Epithelial cell of esophagus (primary cell): ENCODE measurements at regions not wholly inside any gene's neighbourhood (a gene's known extent, or its start where the extent isn't known, plus 50 kb on each side); places are given as distances from the start of the nearest gene placed in this dataset.
"Not testable (repeated sequence)": the region's sequence is repeated elsewhere in the genome, so short reads cannot be mapped to it uniquely, and the experiment has no call there.

Experiments
- DNase-seq: peaks from one replicate; pipeline ENCODE4 v3.0.0; 2010; ENCODE audit warnings: low read depth
- H3K4me3 ChIP-seq: 2 replicates; pipeline ENCODE4 v1.5.1; 2011; ENCODE audit warnings: mild to moderate bottlenecking, low read length, control low read depth
- CTCF ChIP-seq: IDR thresholded peaks from 2 replicates; pipeline ENCODE4 v1.5.1; 2011; ENCODE audit warnings: low read depth, mild to moderate bottlenecking, low read length, control low read depth, inconsistent platforms; ENCODE audit not compliant: insufficient read depth; ENCODE audit errors: missing control alignments

GRCh38 chr4:86450861-86451260 lies 91.0 kb upstream of the MAPK10 start:
- H3K4me3 ChIP-seq: no peak overlapping the region
- no peak for TF ChIP-seq CTCF
- DNase-seq: no peak

GRCh38 chr4:86451560-86452330 lies 91.9 kb upstream of the MAPK10 start:
- DNase-seq: peak; percentile 82
- no peak overlapping the region for H3K4me3 ChIP-seq

GRCh38 chr4:86452422-86452891 lies 92.6 kb upstream of the MAPK10 start:
- H3K4me3 ChIP-seq: no peak overlapping the region
- DNase-seq: no peak

More at GRCh38 chr4:86451560-86452330, 91.9 kb upstream of the MAPK10 start:
- no peak for TF ChIP-seq CTCF

GRCh38 chr4:86452924-86453531 lies 93.2 kb upstream of the MAPK10 start:
- H3K4me3 ChIP-seq: no peak overlapping the region
- TF ChIP-seq CTCF: no peak
- peak; percentile 19 for DNase-seq

More at GRCh38 chr4:86452422-86452891, 92.6 kb upstream of the MAPK10 start:
- no peak for TF ChIP-seq CTCF

GRCh38 chr4:86453611-86454072 lies 93.8 kb upstream of the MAPK10 start:
- DNase-seq: peak; percentile 45
- H3K4me3 ChIP-seq: not testable (repeated sequence)

- no peak overlapping the region for H3K4me3 ChIP-seq
- TF ChIP-seq CTCF: no peak
- DNase-seq: no peak
These were observed 102.0 kb upstream of the MAPK10 start for GRCh38 chr4:86461849-86462248.

GRCh38 chr4:86472377-86473019 lies 112.6 kb upstream of the MAPK10 start:
- H3K4me3 ChIP-seq: no peak overlapping the region
- no peak for TF ChIP-seq CTCF
- no peak for DNase-seq

GRCh38 chr4:86478151-86478550 lies 116.0 kb upstream of the PTPN13 start:
- H3K4me3 ChIP-seq, DNase-seq: not testable (repeated sequence)
